ENCODE measurements at regions not wholly inside any gene's neighbourhood (a gene's known extent, or its start where the extent isn't known, plus 50 kb on each side); places are given as distances from the start of the nearest gene placed in this dataset.
"Not testable (repeated sequence)": the region's sequence is repeated elsewhere in the genome, so short reads cannot be mapped to it uniquely, and the experiment has no call there.

GRCh38 chr3:20967485-20967884, 781.5 kb upstream of the SGO1 start:
- not testable (repeated sequence) for TF ChIP-seq RCOR1 (conservative IDR thresholded peaks at IDR 0.05; ENCODE audit: low read depth, low read length); E2F4 (IDR thresholded peaks at IDR 0.05; ENCODE audit: low read depth, low read length)
